ENCODE measurements at regions not wholly inside any gene's neighbourhood (a gene's known extent, or its start where the extent isn't known, plus 50 kb on each side); places are given as distances from the start of the nearest gene placed in this dataset.

DNA sequence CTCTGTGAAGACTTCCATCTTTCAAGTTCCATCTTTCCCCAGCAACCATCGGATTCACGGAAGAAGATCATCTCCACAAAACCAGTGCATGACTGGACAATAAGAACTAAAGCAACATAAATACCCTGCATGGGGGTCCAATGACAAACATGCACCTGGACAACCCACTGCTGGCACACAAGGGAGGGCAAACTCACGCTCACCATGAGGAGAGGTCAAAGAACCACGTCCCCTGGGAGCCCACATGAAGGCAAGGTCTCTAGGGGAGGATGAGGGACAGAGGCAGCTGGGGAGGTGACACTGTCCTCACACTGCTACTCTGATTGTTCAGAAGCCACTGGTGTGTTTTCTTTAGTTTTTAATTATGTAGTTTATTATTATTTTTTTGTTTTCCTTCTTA, 190.8 kb downstream of the MED10 start:
- no peak for TF ChIP-seq CTCF (IDR thresholded peaks at IDR 0.05; ENCODE audit: extremely low read depth, missing control alignments)
- DNase-seq (ENCODE audit: low spot score) = no peak

GRCh38 chr5:6185574-6185973, 192.8 kb downstream of the MED10 start:
- no peak for DNase-seq (ENCODE audit: low spot score)
- TF ChIP-seq CTCF (IDR thresholded peaks at IDR 0.05; ENCODE audit: extremely low read depth, missing control alignments) = no peak

- TF ChIP-seq CTCF (IDR thresholded peaks at IDR 0.05; ENCODE audit: extremely low read depth, missing control alignments) = no peak
- DNase-seq (ENCODE audit: low spot score) = no peak
Measured at GRCh38 chr5:6184481-6184880, 193.9 kb downstream of the MED10 start.

DNA sequence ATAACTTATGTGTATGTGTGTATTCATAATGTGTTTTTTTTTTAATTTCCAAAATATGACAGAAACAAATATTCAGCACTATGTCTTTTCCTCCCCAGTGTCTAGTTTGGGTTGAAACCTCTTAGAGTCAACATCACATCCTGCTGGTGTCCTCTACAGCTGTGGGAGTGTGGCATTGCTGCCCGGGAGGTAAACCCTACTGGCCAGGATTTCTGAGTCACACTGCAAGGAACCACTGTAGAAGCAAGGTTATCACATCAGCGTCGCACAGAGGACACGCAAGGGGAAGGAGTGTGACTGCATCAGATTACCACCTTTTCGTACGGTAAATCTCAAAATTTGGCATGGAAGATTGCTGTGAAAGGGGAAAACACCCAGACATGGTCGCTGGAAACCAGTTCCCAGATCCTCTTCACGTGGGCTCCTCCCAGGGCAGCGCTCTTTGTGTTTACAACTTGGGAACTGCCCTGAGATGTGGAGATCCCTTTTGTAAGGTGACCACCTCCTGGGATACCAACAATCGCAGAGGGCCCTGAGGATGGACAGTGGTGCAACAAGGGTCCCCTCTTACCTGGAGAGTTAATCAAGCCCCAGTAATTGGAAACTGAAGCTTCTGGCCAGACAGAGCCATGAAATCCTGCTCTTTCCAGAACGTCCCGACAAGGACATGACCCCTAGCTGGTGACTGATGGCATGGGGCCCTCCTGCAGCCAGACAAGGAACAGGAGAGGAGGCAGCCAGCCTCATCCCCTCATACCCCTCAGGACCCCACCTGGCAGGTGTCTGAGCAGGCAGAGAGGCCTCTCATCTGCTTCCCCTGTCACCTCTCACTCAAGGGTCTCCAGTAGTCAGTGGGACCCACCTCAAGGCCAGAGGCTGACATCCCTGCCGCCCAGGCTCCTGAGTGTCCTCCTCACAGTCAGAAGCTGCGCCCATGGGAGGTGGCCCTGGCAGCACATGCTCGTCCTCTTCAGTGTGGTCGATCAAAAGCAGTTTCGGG, 194.7 kb downstream of the MED10 start:
- DNase-seq (ENCODE audit: low spot score) = no peak
- TF ChIP-seq CTCF (IDR thresholded peaks at IDR 0.05; ENCODE audit: extremely low read depth, missing control alignments) = no peak

- no peak for DNase-seq (ENCODE audit: low spot score)
- no peak for TF ChIP-seq CTCF (IDR thresholded peaks at IDR 0.05; ENCODE audit: extremely low read depth, missing control alignments)
Measured at GRCh38 chr5:6182271-6182815, 196.0 kb downstream of the MED10 start.

GRCh38 chr5:6181871-6182270, 196.5 kb downstream of the MED10 start:
- no peak for TF ChIP-seq CTCF (IDR thresholded peaks at IDR 0.05; ENCODE audit: extremely low read depth, missing control alignments)
- DNase-seq (ENCODE audit: low spot score) = no peak

- no peak for TF ChIP-seq CTCF (IDR thresholded peaks at IDR 0.05; ENCODE audit: extremely low read depth, missing control alignments)
- DNase-seq (ENCODE audit: low spot score) = no peak
Measured at GRCh38 chr5:6181147-6181729, 197.1 kb downstream of the MED10 start.
